ENCODE measurements at regions not wholly inside any gene's neighbourhood (a gene's known extent, or its start where the extent isn't known, plus 50 kb on each side); places are given as distances from the start of the nearest gene placed in this dataset.
A peak's percentile ranks its signal among the peaks of the same experiment; 100 is the strongest.

DNA sequence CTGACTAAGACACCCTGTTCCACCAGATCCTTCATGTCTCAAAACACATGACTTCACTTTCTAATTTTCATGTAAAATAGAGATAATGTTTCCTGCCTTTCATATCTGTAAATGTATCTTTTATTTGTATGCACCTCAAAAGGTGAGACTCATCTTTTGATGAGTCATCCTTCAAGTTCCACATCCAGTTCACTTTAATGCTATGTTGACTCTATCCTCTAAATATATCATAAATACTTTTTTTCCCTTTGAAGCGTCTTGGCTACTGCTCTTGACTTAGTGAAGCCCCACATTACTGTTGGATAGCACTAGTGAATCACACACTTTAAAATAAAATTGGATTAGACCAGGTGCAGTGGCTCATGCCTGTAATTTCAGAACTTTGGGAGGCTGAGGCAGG lies 741.1 kb downstream of the VGLL3 start:
- CTCF ChIA-PET = no interaction called here
- Histone ChIP-seq H3K9me3 (ENCODE audit: insufficient read depth, low read depth) (no peaks in the 10 kb centered on the region), H3F3A (ENCODE audit: insufficient read depth, low read depth) (no peaks in the 10 kb centered on the region), H3K9me2 (ENCODE audit: insufficient read depth) (no peaks in the 10 kb centered on the region), H4K20me1 (ENCODE audit: insufficient read depth) (no peaks in the 10 kb centered on the region), H3K27me3 (ENCODE audit: insufficient read depth, low read depth) (no peaks in the 10 kb centered on the region), H3K4me1 (replicated peaks; ENCODE audit: insufficient read depth) (no peaks in the 10 kb centered on the region), H3K79me2 (ENCODE audit: low read depth) (no peaks in the 10 kb centered on the region), H3K4me3 (no peak overlapping the region), H3K27ac (no peak overlapping the region), H3K4me2 (no peak overlapping the region), H2AFZ (no peak overlapping the region), H3K36me3 (ENCODE audit: low read depth) (no peaks in the 10 kb centered on the region)
- no TSS peak for BruUV-seq (replicated peaks)
- DNase-seq = no peak
- POLR2A ChIA-PET (ENCODE audit: unreplicated experiment) = no interaction called here
- intact Hi-C loops (cut with micrococcal nuclease; ENCODE audit: unreplicated experiment) = no loop called here
- TF ChIP-seq, protein P1, sequence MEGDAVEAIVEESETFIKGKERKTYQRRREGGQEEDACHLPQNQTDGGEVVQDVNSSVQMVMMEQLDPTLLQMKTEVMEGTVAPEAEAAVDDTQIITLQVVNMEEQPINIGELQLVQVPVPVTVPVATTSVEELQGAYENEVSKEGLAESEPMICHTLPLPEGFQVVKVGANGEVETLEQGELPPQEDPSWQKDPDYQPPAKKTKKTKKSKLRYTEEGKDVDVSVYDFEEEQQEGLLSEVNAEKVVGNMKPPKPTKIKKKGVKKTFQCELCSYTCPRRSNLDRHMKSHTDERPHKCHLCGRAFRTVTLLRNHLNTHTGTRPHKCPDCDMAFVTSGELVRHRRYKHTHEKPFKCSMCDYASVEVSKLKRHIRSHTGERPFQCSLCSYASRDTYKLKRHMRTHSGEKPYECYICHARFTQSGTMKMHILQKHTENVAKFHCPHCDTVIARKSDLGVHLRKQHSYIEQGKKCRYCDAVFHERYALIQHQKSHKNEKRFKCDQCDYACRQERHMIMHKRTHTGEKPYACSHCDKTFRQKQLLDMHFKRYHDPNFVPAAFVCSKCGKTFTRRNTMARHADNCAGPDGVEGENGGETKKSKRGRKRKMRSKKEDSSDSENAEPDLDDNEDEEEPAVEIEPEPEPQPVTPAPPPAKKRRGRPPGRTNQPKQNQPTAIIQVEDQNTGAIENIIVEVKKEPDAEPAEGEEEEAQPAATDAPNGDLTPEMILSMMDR (conservative IDR thresholded peaks at IDR 0.05) = no peak
- TF ChIP-seq EZH2 (IDR thresholded peaks at IDR 0.05; ENCODE audit: low read depth) = no peak

DNA sequence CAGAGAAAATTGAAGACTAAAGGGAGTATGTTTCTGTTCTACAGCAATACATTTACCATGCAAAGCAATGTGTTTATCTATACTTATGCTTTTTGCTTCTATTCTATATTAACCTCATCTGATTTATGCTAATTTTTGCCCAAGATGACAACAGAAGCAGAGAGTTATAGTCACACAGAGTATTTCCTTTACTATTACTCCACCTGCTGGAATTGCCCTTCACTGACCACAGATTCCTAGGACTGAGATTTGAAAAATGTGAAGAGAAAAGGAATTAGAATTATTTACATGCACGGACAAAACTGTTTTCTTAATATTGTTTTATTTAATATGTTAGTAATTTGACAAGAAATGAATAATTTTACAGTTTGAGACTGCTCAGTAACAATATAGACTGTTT lies 745.6 kb downstream of the VGLL3 start:
- H4K20me1 ChIP-seq (ENCODE audit: insufficient read depth) = no peaks in the 10 kb centered on the region
- no TSS peak for BruUV-seq (replicated peaks)
- H3K9me2 ChIP-seq (ENCODE audit: insufficient read depth) = no peaks in the 10 kb centered on the region
- H2AFZ ChIP-seq = no peak overlapping the region
- H3K27me3 ChIP-seq (ENCODE audit: insufficient read depth, low read depth) = no peaks in the 10 kb centered on the region
- no peak overlapping the region for H3K4me3 ChIP-seq
- H3K9me3 ChIP-seq (ENCODE audit: insufficient read depth, low read depth) = no peaks in the 10 kb centered on the region
- H3K4me2 ChIP-seq = no peak overlapping the region
- no peak overlapping the region for H3K27ac ChIP-seq
- intact Hi-C loops (cut with micrococcal nuclease; ENCODE audit: unreplicated experiment) = loop anchor here (1.0 kb wide), 1 partner anchor 424 kb away; no protein-coding TSS in a partner anchor
- no peaks in the 10 kb centered on the region for H3K4me1 ChIP-seq (replicated peaks; ENCODE audit: insufficient read depth)
- no peak for TF ChIP-seq EZH2 (IDR thresholded peaks at IDR 0.05; ENCODE audit: low read depth)
- TF ChIP-seq, protein P1 (conservative IDR thresholded peaks at IDR 0.05) = peak; percentile 49
- ChIA-PET POLR2A (ENCODE audit: unreplicated experiment) (no interaction called here), CTCF (no interaction called here)
- H3K36me3 ChIP-seq (ENCODE audit: low read depth) = no peaks in the 10 kb centered on the region
- no peaks in the 10 kb centered on the region for H3F3A ChIP-seq (ENCODE audit: insufficient read depth, low read depth)
- DNase-seq = no peak
- no peaks in the 10 kb centered on the region for H3K79me2 ChIP-seq (ENCODE audit: low read depth)

DNA sequence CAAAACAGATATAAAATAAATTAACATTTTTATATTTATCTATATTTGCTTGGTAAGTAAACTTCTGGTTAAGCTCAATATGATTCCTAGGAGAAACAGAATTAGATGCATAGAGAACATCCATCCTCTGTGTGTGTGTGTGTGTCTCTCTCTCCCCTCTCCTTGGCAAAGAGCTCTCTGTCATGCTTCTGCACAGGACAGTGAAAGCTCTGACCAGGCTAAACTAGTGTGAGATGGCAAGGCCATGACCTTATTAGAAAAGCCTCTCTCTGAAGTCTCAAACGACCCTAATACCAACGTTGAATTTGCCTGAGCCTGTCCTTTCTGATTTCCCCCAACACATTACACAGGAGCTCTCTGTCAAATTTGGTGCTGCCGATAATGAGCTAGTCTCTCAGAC lies 746.0 kb downstream of the VGLL3 start:
- DNase-seq = no peak
- no peak overlapping the region for H3K4me2 ChIP-seq
- CTCF ChIA-PET = no interaction called here
- no peaks in the 10 kb centered on the region for H3K27me3 ChIP-seq (ENCODE audit: insufficient read depth, low read depth)
- no peak for TF ChIP-seq EZH2 (IDR thresholded peaks at IDR 0.05; ENCODE audit: low read depth)
- TF ChIP-seq, protein P1 (conservative IDR thresholded peaks at IDR 0.05) = no peak
- no peaks in the 10 kb centered on the region for H3K9me3 ChIP-seq (ENCODE audit: insufficient read depth, low read depth)
- H3K79me2 ChIP-seq (ENCODE audit: low read depth) = no peaks in the 10 kb centered on the region
- H3K4me1 ChIP-seq (replicated peaks; ENCODE audit: insufficient read depth) = no peaks in the 10 kb centered on the region
- no peaks in the 10 kb centered on the region for H3K36me3 ChIP-seq (ENCODE audit: low read depth)
- no peaks in the 10 kb centered on the region for H3F3A ChIP-seq (ENCODE audit: insufficient read depth, low read depth)
- intact Hi-C loops (cut with micrococcal nuclease; ENCODE audit: unreplicated experiment) = loop anchor here (1.0 kb wide), 1 partner anchor 424 kb away; no protein-coding TSS in a partner anchor
- H4K20me1 ChIP-seq (ENCODE audit: insufficient read depth) = no peaks in the 10 kb centered on the region
- no peak overlapping the region for H3K27ac ChIP-seq
- no TSS peak for BruUV-seq (replicated peaks)
- H3K4me3 ChIP-seq = no peak overlapping the region
- POLR2A ChIA-PET (ENCODE audit: unreplicated experiment) = no interaction called here
- no peaks in the 10 kb centered on the region for H3K9me2 ChIP-seq (ENCODE audit: insufficient read depth)
- no peak overlapping the region for H2AFZ ChIP-seq
